ENCODE measurements at regions not wholly inside any gene's neighbourhood (a gene's known extent, or its start where the extent isn't known, plus 50 kb on each side); places are given as distances from the start of the nearest gene placed in this dataset.
A peak's percentile ranks its signal among the peaks of the same experiment; 100 is the strongest.

DNA sequence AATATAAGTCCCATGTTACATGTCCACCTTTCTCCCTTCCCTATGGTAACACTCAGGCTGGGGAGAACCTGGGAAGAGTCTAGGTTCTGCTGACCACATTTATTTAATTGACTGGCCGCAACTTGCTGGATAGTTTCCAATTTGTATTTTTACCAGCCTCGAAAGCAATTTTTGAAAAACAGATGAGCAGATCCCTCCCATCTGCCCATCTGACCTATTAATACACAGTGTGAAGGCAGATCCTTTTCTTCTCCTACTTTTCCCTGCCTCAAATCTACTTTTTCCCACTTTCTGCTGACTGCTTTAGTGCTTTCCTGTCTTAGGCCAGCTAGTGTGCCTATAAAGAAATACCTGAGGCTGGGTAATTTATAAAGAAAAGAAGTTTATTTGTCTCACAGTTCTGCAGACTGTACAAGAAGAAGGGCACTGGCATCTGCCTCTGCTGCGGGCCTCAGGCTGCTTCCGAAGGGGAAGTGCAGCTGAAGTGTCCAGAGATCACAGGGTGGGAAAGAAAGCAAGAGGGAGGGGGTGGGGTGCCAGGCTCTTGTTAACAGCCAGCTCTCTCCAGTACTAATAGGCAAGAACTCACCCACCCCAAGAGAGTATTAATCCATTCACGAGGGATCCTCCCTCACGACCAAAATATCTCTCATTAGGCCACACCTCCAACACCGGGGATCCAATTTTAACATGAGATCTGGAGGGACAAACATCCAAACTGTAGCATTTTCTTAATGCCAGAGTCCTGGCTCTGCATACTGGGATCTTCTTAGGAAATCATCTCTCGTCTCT lies 336.0 kb upstream of the IGFBP3 start:
- Mint-ChIP-seq H3K36me3 (ENCODE audit: insufficient read depth, unreplicated experiment) (no peaks in the 10 kb centered on the region), H3K9me3 (ENCODE audit: unreplicated experiment) (peaks cover 4% of the 10 kb centered on the region), H3K27ac (ENCODE audit: low read depth, unreplicated experiment) (peak overlapping the region; percentile 18), H3K4me3 (ENCODE audit: unreplicated experiment) (no peak overlapping the region), H3K4me1 (ENCODE audit: insufficient read depth, unreplicated experiment) (peaks cover 20% of the 10 kb centered on the region), H3K27me3 (ENCODE audit: insufficient read depth, unreplicated experiment) (no peaks in the 10 kb centered on the region)
- ChIA-PET POLR2A (interaction anchor here (0.6 to 0.7 kb wide), 2 partner anchors 34 to 200 kb away, joined by 3 read pairs; no protein-coding TSS in a partner anchor), CTCF (interaction anchor here (1.2 kb wide), 1 partner anchor 334 kb away, joined by 3 read pairs; no protein-coding TSS in a partner anchor)
- no peak for TF ChIP-seq CTCF (IDR thresholded peaks at IDR 0.05; ENCODE audit: unreplicated experiment)
- no peak for DNase-seq (ENCODE audit: unreplicated experiment)
- BruUV-seq (replicated peaks), result no TSS peak
- intact Hi-C loops (cut with micrococcal nuclease), result loop anchor here (10.0 kb wide), 1 partner anchor 92 kb away; no protein-coding TSS in a partner anchor

DNA sequence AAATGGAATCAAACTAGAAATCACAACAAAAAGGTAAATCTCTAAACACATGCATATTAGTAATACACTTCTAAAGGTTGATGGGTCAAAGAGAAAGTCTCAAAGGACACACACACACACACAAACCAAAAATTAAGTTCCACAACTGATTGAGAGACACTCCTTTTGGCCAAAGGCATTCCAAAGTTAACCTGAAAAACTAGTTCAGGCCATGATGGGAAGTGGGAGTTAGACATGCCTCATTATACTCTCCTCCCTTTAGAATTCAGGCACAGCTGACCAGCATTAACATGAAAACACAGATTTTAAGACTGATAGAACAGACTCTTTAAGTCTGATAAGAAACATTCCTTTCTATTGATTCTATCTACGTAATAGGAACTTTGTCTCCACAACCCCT lies 332.4 kb upstream of the IGFBP3 start:
- DNase-seq (ENCODE audit: unreplicated experiment), result no peak
- no peak overlapping the region for H3K27ac Mint-ChIP-seq (ENCODE audit: low read depth, unreplicated experiment)
- no peak for TF ChIP-seq CTCF (IDR thresholded peaks at IDR 0.05; ENCODE audit: unreplicated experiment)
- H3K4me1 Mint-ChIP-seq (ENCODE audit: insufficient read depth, unreplicated experiment), result peaks cover 20% of the 10 kb centered on the region
- ChIA-PET POLR2A (no interaction called here), CTCF (no interaction called here)
- H3K9me3 Mint-ChIP-seq (ENCODE audit: unreplicated experiment), result peaks cover 7% of the 10 kb centered on the region
- no peaks in the 10 kb centered on the region for H3K27me3 Mint-ChIP-seq (ENCODE audit: insufficient read depth, unreplicated experiment)
- no peak overlapping the region for H3K4me3 Mint-ChIP-seq (ENCODE audit: unreplicated experiment)
- intact Hi-C loops (cut with micrococcal nuclease), result loop anchor here (10.0 kb wide), 1 partner anchor 89 kb away; no protein-coding TSS in a partner anchor
- H3K36me3 Mint-ChIP-seq (ENCODE audit: insufficient read depth, unreplicated experiment), result no peaks in the 10 kb centered on the region
- no TSS peak for BruUV-seq (replicated peaks)

DNA sequence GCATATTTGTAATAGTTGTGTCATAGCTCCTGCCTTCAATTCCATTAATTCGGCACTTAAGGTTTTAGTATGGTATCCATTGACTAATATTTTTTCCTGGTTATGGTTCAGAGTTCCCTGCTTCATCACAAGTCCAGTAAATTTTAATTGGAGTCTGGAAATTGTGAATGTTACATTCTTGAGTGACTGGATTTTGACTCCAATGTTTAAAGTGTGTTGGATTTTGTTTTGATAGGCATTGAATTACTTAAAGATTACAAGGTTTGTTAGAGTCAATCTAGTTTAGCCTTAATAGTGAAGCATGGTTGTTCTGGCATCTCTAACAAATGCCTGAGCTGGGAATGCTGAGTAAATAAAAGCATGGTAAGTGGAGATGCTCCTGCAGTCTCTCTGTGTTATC lies 326.6 kb upstream of the IGFBP3 start:
- Mint-ChIP-seq H3K4me3 (ENCODE audit: unreplicated experiment) (no peak overlapping the region), H3K9me3 (ENCODE audit: unreplicated experiment) (peaks cover 7% of the 10 kb centered on the region), H3K27me3 (ENCODE audit: insufficient read depth, unreplicated experiment) (no peaks in the 10 kb centered on the region), H3K36me3 (ENCODE audit: insufficient read depth, unreplicated experiment) (no peaks in the 10 kb centered on the region), H3K27ac (ENCODE audit: low read depth, unreplicated experiment) (no peak overlapping the region), H3K4me1 (ENCODE audit: insufficient read depth, unreplicated experiment) (peaks cover 9% of the 10 kb centered on the region)
- ChIA-PET CTCF (interaction anchor here (0.8 kb wide), 1 partner anchor 39 kb away, joined by 3 read pairs; no protein-coding TSS in a partner anchor), POLR2A (interaction anchor here (0.6 to 1.4 kb wide), 3 partner anchors 28 to 944 kb away, joined by 3 to 4 read pairs (median 3); no protein-coding TSS in a partner anchor)
- intact Hi-C loops (cut with micrococcal nuclease), result no loop called here
- no TSS peak for BruUV-seq (replicated peaks)
- no peak for TF ChIP-seq CTCF (IDR thresholded peaks at IDR 0.05; ENCODE audit: unreplicated experiment)
- no peak for DNase-seq (ENCODE audit: unreplicated experiment)

DNA sequence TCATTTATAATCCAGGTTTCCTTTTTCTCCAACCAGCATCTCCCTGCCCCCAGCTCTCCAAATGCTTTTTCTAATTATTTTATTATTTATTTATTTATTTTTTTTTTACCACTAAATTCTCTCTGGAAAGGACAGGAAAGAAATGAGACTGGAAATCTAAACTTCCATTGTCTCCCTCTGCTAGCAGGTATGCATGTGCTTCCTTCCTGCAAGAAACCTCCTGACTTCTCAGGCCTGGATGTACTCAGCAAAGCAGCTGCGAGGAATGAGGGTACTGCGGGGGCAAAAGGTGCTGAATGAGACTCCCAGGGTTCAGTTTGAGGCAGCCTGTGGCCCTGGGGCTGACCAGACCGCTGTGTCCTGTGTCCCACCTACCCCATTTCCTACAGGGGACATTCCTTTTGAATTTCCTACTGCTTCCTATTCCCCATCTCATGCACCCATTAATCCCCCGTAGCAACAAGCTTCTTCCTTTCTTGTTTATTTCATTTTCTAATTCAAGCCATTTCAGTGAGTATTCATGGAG lies 324.6 kb upstream of the IGFBP3 start:
- H3K27me3 Mint-ChIP-seq (ENCODE audit: insufficient read depth, unreplicated experiment), result no peaks in the 10 kb centered on the region
- H3K36me3 Mint-ChIP-seq (ENCODE audit: insufficient read depth, unreplicated experiment), result no peaks in the 10 kb centered on the region
- CTCF ChIA-PET, result interaction anchor here (0.5 to 0.7 kb wide), 2 partner anchors 121 to 325 kb away, joined by 3 to 4 read pairs; partner anchors contain the start of gene IGFBP3
- H3K4me1 Mint-ChIP-seq (ENCODE audit: insufficient read depth, unreplicated experiment), result peaks cover 9% of the 10 kb centered on the region
- no peak overlapping the region for H3K4me3 Mint-ChIP-seq (ENCODE audit: unreplicated experiment)
- peaks cover 7% of the 10 kb centered on the region for H3K9me3 Mint-ChIP-seq (ENCODE audit: unreplicated experiment)
- TF ChIP-seq CTCF (IDR thresholded peaks at IDR 0.05; ENCODE audit: unreplicated experiment), result no peak
- DNase-seq (ENCODE audit: unreplicated experiment), result no peak
- intact Hi-C loops (cut with micrococcal nuclease), result no loop called here
- no peak overlapping the region for H3K27ac Mint-ChIP-seq (ENCODE audit: low read depth, unreplicated experiment)
- no TSS peak for BruUV-seq (replicated peaks)
- POLR2A ChIA-PET, result interaction anchor here (0.7 kb wide), 2 partner anchors 26 to 267 kb away, joined by 3 read pairs; no protein-coding TSS in a partner anchor
